Thymus (tissue), 11 donors: ENCODE measurements at regions not wholly inside any gene's neighbourhood (a gene's known extent, or its start where the extent isn't known, plus 50 kb on each side); places are given as distances from the start of the nearest gene placed in this dataset.
"Not testable (repeated sequence)": the region's sequence is repeated elsewhere in the genome, so short reads cannot be mapped to it uniquely, and the experiment has no call there.

Experiments used
- DNase-seq, 9 donors: peaks; one replicate each; pipeline ENCODE4 v3.0.0-alpha.2; 2013; ENCODE audit warnings: low spot score in 9 of 9, low read depth in 6 of 9, missing footprints in 1 of 9
- H3K27ac ChIP-seq, 2 donors: one replicate each; pipeline ENCODE4 v1.5.1; 2013; ENCODE audit warnings: control low read depth in 1 of 2, low read depth in 1 of 2, low read length in 1 of 2, mild to moderate bottlenecking in 1 of 2, moderate library complexity in 1 of 2
- H3K27me3 ChIP-seq, 2 donors: one replicate each; pipeline ENCODE4 v1.5.1; 2013; ENCODE audit warnings: low read length in 1 of 2; ENCODE audit not compliant: control insufficient read depth in 2 of 2, insufficient read depth in 1 of 2
- H3K36me3 ChIP-seq, 2 donors: one replicate each; pipeline ENCODE4 v1.5.1; 2013; ENCODE audit warnings: low read length in 1 of 2, mild to moderate bottlenecking in 1 of 2, moderate library complexity in 1 of 2; ENCODE audit not compliant: control insufficient read depth in 2 of 2, insufficient read depth in 2 of 2
- H3K4me1 ChIP-seq, 2 donors: one replicate each; pipeline ENCODE4 v1.5.1; 2013; ENCODE audit warnings: low read length in 2 of 2; ENCODE audit not compliant: control insufficient read depth in 2 of 2, insufficient read depth in 2 of 2
- H3K4me3 ChIP-seq, 2 donors: one replicate each; pipeline ENCODE4 v1.5.1; 2013; ENCODE audit warnings: low read length in 2 of 2, control low read depth in 1 of 2, mild to moderate bottlenecking in 1 of 2
- H3K9me3 ChIP-seq, 2 donors: one replicate each; pipeline ENCODE4 v1.5.1; 2013; ENCODE audit warnings: low read length in 1 of 2, mild to moderate bottlenecking in 1 of 2; ENCODE audit not compliant: control insufficient read depth in 2 of 2, insufficient read depth in 1 of 2
- WGBS: extraction: QIAGEN DNeasy Blood & Tissue Kit; methylation state at CpG from one replicate; pipeline ENCODE4 v1.1.7; 2013; 5-methylcytosine and 5-hydroxymethylcytosine counted together
- donor health status: healthy.

DNA sequence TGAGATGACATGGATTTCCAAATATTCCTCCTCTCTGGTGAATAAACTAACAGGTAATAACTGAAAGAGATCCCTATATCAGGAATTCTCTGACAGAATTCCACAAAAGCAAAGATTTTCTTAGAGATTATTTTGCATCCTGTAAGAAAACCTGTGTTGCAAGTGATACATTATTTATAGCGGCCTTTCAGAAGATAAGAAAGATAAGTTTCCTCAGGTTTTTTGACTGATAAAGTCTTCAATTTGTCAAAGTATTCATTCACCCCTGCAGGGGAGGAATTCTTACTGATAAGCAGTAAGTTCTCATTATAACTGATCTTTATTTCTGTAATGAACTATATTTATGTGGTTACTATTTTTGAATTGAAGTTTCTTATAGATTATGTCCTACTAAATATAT, 554.0 kb downstream of the ARL4A start:
- H3K9me3 ChIP-seq: no peaks in the 10 kb centered on the region
- no peaks in the 10 kb centered on the region for H3K27me3 ChIP-seq
- DNase-seq: no peak
- H3K4me1 ChIP-seq: no peaks in the 10 kb centered on the region
- H3K4me3 ChIP-seq: no peak overlapping the region
- WGBS: 94% methylated on average over 1 of the region's 1 CpG
- no peaks in the 10 kb centered on the region for H3K36me3 ChIP-seq
- no peak overlapping the region for H3K27ac ChIP-seq

DNA sequence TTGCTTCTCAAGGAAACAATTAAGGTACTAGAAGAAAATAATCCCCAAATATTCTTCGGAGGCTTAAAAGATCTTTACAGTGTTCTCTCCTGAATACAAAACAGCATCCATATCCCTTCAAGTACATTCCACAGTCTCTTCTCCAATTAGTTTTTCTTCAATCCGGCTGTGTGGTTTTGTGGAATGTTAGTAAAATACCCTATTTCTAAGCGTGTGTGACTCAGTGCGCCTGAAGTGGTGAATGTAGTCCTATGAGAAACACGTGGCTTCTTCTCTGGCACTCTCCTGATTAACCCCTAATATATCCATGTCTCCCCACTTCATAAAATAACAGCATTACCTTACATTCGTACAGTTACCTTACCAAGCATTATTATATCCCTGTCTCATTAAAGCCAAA, 570.2 kb downstream of the ARL4A start:
- no peaks in the 10 kb centered on the region for H3K4me1 ChIP-seq
- WGBS: 90% methylated on average over 6 of the region's 6 CpGs
- H3K27ac ChIP-seq: no peak overlapping the region
- no peaks in the 10 kb centered on the region for H3K27me3 ChIP-seq
- no peak for DNase-seq
- H3K4me3 ChIP-seq: no peak overlapping the region
- H3K36me3 ChIP-seq: no peaks in the 10 kb centered on the region
- H3K9me3 ChIP-seq: no peaks in the 10 kb centered on the region

DNA sequence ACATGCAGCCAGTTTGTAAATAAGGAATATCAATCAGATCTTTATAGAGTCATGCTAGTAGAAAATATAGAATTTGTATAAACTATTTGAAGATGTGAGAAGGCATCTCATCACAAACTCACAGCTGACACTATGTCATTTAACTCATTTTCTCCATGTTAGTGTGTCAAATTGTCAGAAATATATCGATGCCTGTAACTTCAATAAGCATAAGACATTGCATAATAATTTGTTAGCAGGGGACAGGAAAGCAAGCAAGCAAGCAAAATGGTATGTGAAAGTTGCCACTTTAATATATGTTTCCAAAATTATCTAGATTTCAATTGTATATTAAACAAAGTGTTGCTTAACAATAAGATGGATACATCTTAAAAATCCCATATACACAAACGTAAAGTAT, 571.0 kb downstream of the ARL4A start:
- Histone ChIP-seq H3K36me3 (no peaks in the 10 kb centered on the region), H3K9me3 (no peaks in the 10 kb centered on the region), H3K4me1 (no peaks in the 10 kb centered on the region), H3K4me3 (no peak overlapping the region), H3K27ac (no peak overlapping the region), H3K27me3 (no peaks in the 10 kb centered on the region)
- 94% methylated on average over 2 of the region's 2 CpGs for WGBS
- no peak for DNase-seq

DNA sequence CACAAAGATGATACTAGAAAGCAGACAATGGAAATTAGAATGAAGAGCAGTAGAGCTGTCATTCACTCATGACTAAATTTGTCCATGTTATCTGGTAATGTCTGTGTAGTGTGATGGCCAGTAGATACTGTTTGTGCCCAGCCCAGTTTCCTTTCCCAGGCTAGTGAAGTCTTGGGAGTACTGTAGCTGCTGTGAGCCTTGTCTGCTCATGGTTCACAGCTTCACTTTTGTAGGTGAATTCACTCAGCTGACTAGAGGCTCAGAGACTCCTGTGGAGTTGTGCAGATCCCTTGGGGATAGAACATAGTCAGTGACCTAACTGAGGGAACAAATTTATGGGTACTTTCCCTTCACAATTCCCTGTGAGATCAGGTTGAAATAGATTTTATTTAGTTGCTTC, 572.5 kb downstream of the ARL4A start:
- H3K9me3 ChIP-seq: no peaks in the 10 kb centered on the region
- H3K27ac ChIP-seq: no peak overlapping the region
- H3K4me1 ChIP-seq: no peaks in the 10 kb centered on the region
- H3K27me3 ChIP-seq: no peaks in the 10 kb centered on the region
- DNase-seq: no peak
- H3K36me3 ChIP-seq: no peaks in the 10 kb centered on the region
- no peak overlapping the region for H3K4me3 ChIP-seq

DNA sequence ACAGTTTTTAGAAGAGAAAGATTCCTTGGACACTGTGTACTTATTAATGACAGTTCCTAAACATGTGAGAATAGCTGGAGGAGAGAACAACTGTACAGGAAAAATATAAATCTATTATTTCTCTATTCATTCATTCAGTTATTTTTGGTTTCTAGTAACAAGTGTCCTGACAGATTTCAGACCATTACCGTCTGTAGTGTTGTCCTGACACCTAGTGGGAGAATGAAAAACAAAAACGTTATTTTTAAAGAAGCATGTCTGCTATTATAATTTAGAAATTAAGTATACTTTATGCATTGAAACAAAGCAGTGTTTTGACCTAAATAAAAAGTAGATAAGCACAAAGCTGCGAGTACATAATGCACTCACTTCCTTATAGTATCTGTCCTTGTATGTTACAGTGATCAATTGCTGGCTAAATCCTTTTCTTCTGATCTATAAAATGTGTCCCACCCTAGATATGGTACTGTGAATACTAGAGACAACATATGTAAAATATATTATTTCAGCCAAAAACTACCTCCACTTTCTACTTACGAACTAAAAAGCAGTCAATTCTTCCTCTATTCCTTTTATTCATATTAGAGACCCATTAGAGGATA, 575.6 kb downstream of the ARL4A start:
- Histone ChIP-seq H3K9me3 (no peaks in the 10 kb centered on the region), H3K27ac (no peak overlapping the region), H3K27me3 (no peaks in the 10 kb centered on the region), H3K36me3 (no peaks in the 10 kb centered on the region), H3K4me3 (no peak overlapping the region), H3K4me1 (no peaks in the 10 kb centered on the region)
- DNase-seq: peak in 5 of 9 donors; percentile 2 to 41 (median 5)
- WGBS: 11% methylated on average over 4 of the region's 4 CpGs

DNA sequence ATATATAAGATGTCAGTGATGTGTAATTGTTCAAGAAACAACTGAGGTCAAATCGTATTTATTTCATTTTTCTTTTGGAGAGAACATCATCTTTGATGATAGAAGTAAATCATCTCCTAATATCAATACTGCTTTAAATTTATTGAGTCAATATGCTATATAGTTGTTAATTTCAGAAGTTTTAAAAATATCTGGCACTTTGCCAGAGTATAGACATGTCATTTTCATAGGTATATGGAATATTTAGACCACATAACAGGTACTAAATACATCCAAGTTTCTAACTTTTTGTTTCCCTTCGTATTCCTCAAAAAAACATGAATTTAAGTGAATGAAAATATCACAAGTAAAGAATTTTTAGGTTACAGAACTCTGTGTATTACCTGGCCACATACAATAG, 577.8 kb downstream of the ARL4A start:
- WGBS: 84% methylated on average over 2 of the region's 2 CpGs
- no peaks in the 10 kb centered on the region for H3K4me1 ChIP-seq
- no peaks in the 10 kb centered on the region for H3K9me3 ChIP-seq
- no peak overlapping the region for H3K27ac ChIP-seq
- no peaks in the 10 kb centered on the region for H3K27me3 ChIP-seq
- no peak for DNase-seq
- H3K36me3 ChIP-seq: no peaks in the 10 kb centered on the region
- H3K4me3 ChIP-seq: no peak overlapping the region

DNA sequence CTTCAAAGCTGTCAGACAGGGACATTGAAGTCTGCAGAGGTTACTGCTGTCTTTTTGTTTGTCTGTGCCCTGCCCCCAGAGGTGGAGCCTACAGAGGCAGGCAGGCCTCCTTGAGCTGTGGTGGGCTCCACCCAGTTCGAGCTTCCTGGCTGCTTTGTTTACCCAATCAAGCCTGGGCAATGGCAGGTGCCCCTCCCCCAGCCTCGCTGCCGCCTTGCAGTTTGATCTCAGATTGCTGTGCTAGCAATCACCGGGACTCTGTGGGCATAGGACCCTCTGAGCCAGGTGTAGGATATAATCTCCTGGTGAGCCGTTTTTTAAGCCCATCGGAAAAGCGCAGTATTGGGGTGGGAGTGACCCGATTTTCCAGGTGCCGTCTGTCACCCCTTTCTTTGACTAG, 586.8 kb downstream of the ARL4A start:
- not testable (repeated sequence) for H3K9me3 ChIP-seq, DNase-seq, H3K4me3 ChIP-seq, H3K36me3 ChIP-seq, H3K27ac ChIP-seq, H3K27me3 ChIP-seq, H3K4me1 ChIP-seq
- 89% methylated on average over 9 of the region's 9 CpGs for WGBS

DNA sequence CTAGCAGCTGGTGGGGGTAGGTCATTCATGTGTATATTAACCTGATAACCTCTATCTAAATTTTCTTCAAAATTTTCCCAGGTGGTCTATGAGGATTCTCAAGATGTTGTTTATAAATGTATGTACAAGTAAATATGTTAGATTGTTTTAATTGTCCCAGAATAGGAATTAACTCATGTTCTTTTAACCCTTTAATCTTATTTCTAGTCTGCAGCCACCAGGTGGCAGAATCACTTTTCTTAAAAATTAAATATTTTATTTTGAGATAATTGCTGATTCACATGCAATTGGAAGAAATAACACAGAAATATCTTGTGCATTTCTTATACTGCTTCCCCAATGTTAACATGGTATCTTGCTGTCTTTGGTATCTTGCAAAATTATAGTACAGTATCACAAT, 589.5 kb downstream of the ARL4A start:
- Histone ChIP-seq H3K4me1 (no peaks in the 10 kb centered on the region), H3K4me3 (no peak overlapping the region), H3K36me3 (no peaks in the 10 kb centered on the region), H3K27ac (no peak overlapping the region), H3K9me3 (no peaks in the 10 kb centered on the region), H3K27me3 (no peaks in the 10 kb centered on the region)
- DNase-seq: no peak

DNA sequence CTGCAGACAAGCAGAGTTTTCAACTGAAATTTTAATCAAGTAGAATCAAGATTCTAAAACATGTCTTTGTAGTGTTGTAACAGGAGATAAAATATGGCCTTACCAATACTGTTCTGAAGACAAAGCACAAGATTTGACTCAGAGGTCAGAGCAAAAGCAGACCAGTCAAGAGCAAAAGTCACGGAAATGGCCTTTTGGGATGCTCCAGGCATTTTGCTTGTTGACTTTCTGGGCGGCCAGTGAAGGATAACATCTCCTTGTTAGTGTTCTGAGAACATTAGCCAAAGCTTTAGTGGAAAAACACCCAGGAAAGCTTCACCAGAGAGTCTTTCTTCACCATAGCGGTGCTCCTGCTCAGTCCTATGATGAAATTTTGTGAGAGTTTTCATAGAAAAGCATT, 590.6 kb downstream of the ARL4A start:
- WGBS: 77% methylated on average over 3 of the region's 3 CpGs

More for the DNA sequence above, 590.6 kb downstream of the ARL4A start:
- Histone ChIP-seq H3K27ac (no peak overlapping the region), H3K4me3 (no peak overlapping the region), H3K9me3 (no peaks in the 10 kb centered on the region), H3K27me3 (no peaks in the 10 kb centered on the region), H3K36me3 (no peaks in the 10 kb centered on the region), H3K4me1 (no peaks in the 10 kb centered on the region)
- no peak for DNase-seq
